C4-2B (cell line): ENCODE measurements at regions not wholly inside any gene's neighbourhood (a gene's known extent, or its start where the extent isn't known, plus 50 kb on each side); places are given as distances from the start of the nearest gene placed in this dataset.

Experiments used
- CTCF ChIP-seq: fragments of 450-650 bp; conservative IDR thresholded peaks from 2 replicates; pipeline ENCODE4 v1.5.1; 2017; ENCODE audit warnings: mild to moderate bottlenecking
- ZFX ChIP-seq: fragments of 450-650 bp; IDR thresholded peaks from 2 replicates; pipeline ENCODE4 v1.6.1; 2017

GRCh38 chr3:164814106-164814505, 264.2 kb downstream of the SI start:
- TF ChIP-seq ZFX: no peak
- no peak for TF ChIP-seq CTCF
